ENCODE measurements at regions not wholly inside any gene's neighbourhood (a gene's known extent, or its start where the extent isn't known, plus 50 kb on each side); places are given as distances from the start of the nearest gene placed in this dataset.

DNA sequence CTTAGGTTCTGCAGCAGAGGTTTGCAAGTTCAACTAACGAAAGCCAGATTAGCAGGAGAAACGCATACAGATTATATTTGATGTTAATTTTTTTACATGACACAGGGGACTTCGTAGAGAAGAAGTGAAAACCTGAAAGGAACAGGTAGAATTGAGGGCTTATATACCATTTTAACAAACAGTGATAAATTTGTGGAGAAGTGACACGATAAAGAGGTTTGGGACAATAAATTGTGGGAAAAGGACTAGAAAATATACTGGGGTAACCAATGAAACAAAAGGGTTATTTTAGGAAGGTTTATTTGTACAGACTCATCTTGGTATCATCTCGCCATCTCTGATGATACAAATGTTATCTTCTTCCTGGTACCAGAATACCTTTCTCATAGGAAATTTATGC is 452.9 kb downstream of the SETD4 start:
- TF ChIP-seq, protein P1, sequence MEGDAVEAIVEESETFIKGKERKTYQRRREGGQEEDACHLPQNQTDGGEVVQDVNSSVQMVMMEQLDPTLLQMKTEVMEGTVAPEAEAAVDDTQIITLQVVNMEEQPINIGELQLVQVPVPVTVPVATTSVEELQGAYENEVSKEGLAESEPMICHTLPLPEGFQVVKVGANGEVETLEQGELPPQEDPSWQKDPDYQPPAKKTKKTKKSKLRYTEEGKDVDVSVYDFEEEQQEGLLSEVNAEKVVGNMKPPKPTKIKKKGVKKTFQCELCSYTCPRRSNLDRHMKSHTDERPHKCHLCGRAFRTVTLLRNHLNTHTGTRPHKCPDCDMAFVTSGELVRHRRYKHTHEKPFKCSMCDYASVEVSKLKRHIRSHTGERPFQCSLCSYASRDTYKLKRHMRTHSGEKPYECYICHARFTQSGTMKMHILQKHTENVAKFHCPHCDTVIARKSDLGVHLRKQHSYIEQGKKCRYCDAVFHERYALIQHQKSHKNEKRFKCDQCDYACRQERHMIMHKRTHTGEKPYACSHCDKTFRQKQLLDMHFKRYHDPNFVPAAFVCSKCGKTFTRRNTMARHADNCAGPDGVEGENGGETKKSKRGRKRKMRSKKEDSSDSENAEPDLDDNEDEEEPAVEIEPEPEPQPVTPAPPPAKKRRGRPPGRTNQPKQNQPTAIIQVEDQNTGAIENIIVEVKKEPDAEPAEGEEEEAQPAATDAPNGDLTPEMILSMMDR (IDR thresholded peaks at IDR 0.05), result no peak
- Mint-ChIP-seq H3K4me3 (no peak overlapping the region), H3K27ac (no peak overlapping the region), H3K4me1 (peaks cover 5% of the 10 kb centered on the region), H3K36me3 (ENCODE audit: low read depth) (no peaks in the 10 kb centered on the region), H3K27me3 (peaks cover 3% of the 10 kb centered on the region), H3K9me3 (peaks cover 3% of the 10 kb centered on the region)
- intact Hi-C loops (cut with micrococcal nuclease), result no loop called here
- CTCF ChIA-PET, result no interaction called here
- DNase-seq, result no peak
- ATAC-seq (ENCODE audit: low read depth), result no peak
- POLR2A ChIA-PET, result no interaction called here

DNA sequence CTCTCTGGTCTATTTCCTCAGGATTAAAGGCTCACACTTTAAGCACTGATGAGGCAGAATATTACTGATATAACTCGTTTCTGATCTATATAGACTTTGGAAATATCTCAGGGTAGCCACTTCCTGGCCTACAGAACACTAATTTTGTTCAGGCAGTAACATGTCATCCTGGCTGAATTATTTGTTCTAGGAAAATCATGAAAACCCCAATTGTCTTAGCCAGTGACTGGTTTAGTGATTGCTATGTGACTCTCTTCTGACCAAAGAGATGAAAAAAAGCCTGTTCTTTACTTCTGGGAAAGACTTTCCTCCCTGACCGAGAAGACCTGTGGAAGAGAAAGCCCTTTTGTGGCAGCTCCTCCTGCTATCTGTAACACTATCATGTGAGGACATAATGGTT is 453.7 kb downstream of the SETD4 start:
- no peak overlapping the region for H3K4me3 Mint-ChIP-seq
- TF ChIP-seq, protein P1 (IDR thresholded peaks at IDR 0.05), result no peak
- peaks cover 3% of the 10 kb centered on the region for H3K27me3 Mint-ChIP-seq
- no peak overlapping the region for H3K27ac Mint-ChIP-seq
- H3K36me3 Mint-ChIP-seq (ENCODE audit: low read depth), result no peaks in the 10 kb centered on the region
- ATAC-seq (ENCODE audit: low read depth) (no peak), DNase-seq (no peak)
- peaks cover 5% of the 10 kb centered on the region for H3K4me1 Mint-ChIP-seq
- ChIA-PET CTCF (no interaction called here), POLR2A (no interaction called here)
- intact Hi-C loops (cut with micrococcal nuclease), result no loop called here
- peaks cover 3% of the 10 kb centered on the region for H3K9me3 Mint-ChIP-seq

DNA sequence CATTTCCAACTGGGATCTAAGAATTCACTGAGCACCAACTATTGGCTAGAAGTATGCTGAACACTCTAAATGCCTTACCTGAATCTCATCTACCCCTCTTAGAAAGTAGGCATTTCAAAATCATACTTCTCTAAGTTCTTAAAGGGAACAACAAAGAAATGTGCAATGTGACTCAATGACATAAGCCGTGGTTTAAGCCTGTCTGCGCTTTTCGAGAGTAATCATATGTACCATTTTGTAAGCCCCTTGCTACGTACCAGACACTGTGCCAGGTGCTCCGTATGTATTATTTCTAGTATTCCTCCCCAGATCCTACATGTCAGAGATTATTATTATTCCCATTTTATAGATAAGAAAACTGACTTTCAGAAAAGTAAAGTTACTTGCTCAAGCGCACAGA is 454.2 kb downstream of the SETD4 start:
- ChIA-PET POLR2A (no interaction called here), CTCF (no interaction called here)
- TF ChIP-seq, protein P1 (IDR thresholded peaks at IDR 0.05), result no peak
- DNase-seq (no peak), ATAC-seq (ENCODE audit: low read depth) (no peak)
- no peak overlapping the region for H3K4me3 Mint-ChIP-seq
- H3K27me3 Mint-ChIP-seq, result peaks cover 3% of the 10 kb centered on the region
- H3K36me3 Mint-ChIP-seq (ENCODE audit: low read depth), result no peaks in the 10 kb centered on the region
- no peak overlapping the region for H3K27ac Mint-ChIP-seq
- H3K4me1 Mint-ChIP-seq, result peaks cover 5% of the 10 kb centered on the region
- intact Hi-C loops (cut with micrococcal nuclease), result no loop called here
- H3K9me3 Mint-ChIP-seq, result peaks cover 3% of the 10 kb centered on the region

- no peak for ATAC-seq (ENCODE audit: low read depth)
- POLR2A ChIA-PET, result no interaction called here
- intact Hi-C loops (cut with micrococcal nuclease), result no loop called here
- Mint-ChIP-seq H3K27me3 (peaks cover 3% of the 10 kb centered on the region), H3K9me3 (peaks cover 3% of the 10 kb centered on the region), H3K36me3 (ENCODE audit: low read depth) (no peaks in the 10 kb centered on the region), H3K4me3 (no peak overlapping the region), H3K27ac (no peak overlapping the region), H3K4me1 (peaks cover 5% of the 10 kb centered on the region)
- no peak for DNase-seq
- CTCF ChIA-PET, result no interaction called here
- TF ChIP-seq, protein P1 (IDR thresholded peaks at IDR 0.05), result no peak
Observed at GRCh38 chr21:35603494-35603893, 456.8 kb downstream of the SETD4 start.

DNA sequence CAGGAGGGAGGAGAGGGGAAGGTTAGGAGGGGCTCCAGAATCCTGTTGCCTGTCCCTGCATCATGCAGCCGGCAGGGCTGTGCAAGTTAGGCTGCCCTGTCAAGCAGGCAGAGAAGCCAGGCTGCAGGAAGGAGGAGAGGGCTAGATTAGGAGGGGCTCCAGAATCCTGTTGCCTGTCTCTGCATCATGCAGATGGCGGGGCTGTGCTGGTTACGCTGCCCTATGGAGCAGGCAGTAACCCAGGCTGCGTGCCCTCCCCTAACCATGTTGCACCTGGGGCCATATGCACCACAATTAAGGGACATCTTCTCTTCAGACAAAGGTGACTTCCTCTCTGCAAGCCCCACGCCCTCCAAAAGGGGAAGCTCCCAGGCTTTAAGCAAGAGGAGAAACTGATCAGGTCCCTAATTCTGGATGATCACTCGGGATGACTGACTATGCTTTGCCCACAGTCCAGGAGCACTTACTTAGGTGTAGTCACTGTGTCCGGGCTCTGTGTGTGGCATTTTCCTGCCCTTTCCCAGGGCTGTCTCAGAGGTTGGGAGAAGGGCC is 457.4 kb downstream of the SETD4 start:
- ChIA-PET POLR2A (no interaction called here), CTCF (no interaction called here)
- intact Hi-C loops (cut with micrococcal nuclease), result no loop called here
- Mint-ChIP-seq H3K27me3 (peaks cover 3% of the 10 kb centered on the region), H3K9me3 (peaks cover 3% of the 10 kb centered on the region), H3K36me3 (ENCODE audit: low read depth) (no peaks in the 10 kb centered on the region), H3K4me1 (peaks cover 5% of the 10 kb centered on the region), H3K27ac (no peak overlapping the region), H3K4me3 (no peak overlapping the region)
- ATAC-seq (ENCODE audit: low read depth), result no peak
- TF ChIP-seq, protein P1 (IDR thresholded peaks at IDR 0.05), result no peak
- DNase-seq, result no peak

Data from activated B cell treated with CpG ODN at 0.5 μM for 24 hours (primary cell).